ENCODE measurements at regions not wholly inside any gene's neighbourhood (a gene's known extent, or its start where the extent isn't known, plus 50 kb on each side); places are given as distances from the start of the nearest gene placed in this dataset.
"Not testable (repeated sequence)": the region's sequence is repeated elsewhere in the genome, so short reads cannot be mapped to it uniquely, and the experiment has no call there.

DNA sequence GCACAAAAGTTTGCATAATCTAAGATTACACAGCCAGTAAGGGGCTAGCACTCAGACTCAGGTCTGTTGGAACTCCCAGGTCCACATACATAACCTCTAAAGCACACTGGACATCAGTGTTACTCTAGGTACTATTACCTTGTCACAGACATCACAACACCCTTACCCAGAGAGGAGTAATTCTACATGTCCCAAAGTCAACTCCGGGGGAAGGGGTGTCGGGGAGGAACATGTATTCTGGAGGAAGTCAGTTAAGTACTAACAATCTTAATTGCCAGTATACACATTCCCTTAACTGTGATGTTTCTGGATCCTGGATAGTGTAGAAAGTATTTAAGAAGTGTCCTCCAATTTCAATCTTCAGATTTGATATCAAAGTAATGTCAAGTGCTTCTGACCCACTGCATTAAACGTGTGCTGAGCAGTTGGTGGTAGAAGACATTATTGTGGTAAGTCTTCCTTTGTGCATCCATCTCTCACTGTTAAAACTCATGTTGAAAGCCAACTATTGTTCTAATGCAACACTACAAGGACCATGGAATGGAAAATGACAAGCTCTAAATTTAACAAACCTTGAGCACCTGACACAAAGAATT lies 155.4 kb downstream of the CRPPA start:
- no peak for DNase-seq

DNA sequence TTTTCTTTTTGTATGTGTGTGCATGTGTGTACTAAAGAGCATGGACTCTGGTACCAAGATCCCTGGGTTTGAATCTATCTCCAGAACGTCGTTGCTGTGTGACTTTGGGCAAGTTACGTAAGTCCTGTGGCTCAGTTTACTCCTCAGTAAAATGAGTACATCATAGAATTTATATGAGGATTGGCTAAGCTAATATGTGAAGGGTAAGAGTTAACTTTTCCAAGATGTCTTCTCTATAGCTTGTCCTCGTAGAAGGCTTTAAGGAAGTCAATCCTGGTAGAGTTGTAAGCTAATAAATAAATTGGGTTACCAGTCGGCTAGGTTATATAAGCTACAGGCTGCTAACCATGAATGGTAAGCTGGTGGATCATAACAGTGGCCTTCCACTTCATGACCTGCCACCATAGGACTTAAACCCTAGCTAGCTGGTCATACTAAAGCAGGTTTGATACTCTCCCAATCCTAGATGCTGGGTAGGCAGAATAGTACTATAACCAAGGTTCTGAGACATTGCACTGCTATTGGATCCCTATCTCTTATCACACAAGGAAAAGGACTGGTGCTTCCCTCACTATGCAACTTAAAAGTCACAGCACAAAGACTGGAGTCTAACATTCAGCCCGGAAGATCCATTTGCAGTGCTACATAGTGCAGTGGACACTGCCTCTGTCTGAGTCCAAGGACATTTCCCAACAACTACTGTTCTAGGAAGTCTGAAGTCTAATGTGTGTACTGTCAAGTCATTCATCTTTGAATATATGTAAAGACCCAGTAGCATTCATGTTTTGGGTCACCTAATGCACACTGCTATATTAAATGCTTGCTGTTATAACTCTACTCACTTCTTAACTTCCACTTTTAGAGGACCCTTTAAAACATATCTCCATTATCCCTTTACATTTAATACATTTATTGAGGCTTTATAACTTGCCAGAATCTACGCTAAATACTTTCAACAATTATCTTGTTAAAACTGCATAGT lies 156.2 kb downstream of the CRPPA start:
- no peak for DNase-seq

GRCh38 chr7:16264036-16264819 lies 157.1 kb downstream of the CRPPA start:
- DNase-seq, result no peak

DNA sequence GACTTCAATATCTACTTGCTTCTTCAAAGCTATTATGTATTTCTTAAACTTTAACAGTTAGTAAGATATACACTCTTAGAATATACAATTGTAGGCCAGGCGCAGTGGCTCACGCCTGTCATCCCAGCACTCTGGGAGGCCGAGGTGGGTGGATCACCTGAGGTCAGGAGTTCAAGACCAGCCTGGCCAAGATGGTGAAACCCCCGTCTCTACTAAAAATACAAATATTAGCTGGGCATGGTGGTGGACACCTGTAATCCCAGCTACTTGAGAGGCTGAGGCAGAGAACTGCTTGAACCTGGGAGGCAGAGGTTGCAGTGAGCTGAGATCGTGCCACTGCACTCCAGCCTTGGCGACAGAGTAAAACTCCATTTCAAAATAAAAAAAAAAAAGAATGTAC lies 158.0 kb downstream of the CRPPA start:
- not testable (repeated sequence) for DNase-seq

- no peak for DNase-seq
Observed at GRCh38 chr7:16261654-16262053, 159.7 kb downstream of the CRPPA start.

- DNase-seq, result no peak
Observed at GRCh38 chr7:16261100-16261499, 160.2 kb downstream of the CRPPA start.

DNA sequence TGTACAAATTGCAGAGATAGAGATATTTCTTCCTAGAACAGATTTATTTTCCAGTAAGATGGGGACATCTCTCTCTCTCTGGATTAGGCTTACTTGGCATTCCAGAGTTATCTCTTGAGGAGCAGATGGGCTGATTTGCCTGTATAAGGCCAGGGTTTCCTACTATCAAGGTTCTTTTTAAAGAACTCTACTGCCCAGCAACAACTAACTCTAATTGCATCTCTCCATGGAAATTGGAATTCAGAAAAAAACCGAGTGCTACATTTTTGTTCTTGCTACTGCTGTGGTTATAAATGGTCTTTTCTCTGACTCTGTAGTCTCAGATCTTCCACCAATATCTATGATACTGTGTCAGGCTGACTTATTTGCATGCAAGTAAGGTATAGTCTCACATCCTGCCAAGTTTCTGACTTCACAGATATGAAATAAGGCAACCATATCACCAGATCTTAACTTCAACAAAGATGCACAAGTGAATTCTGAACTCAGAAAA lies 161.1 kb downstream of the CRPPA start:
- DNase-seq, result no peak

- not testable (repeated sequence) for DNase-seq
Observed at GRCh38 chr7:16256419-16256818, 164.9 kb downstream of the CRPPA start.

GRCh38 chr7:16255952-16256351 lies 165.4 kb downstream of the CRPPA start:
- not testable (repeated sequence) for DNase-seq

GRCh38 chr7:16250655-16251054 lies 170.7 kb downstream of the CRPPA start:
- not testable (repeated sequence) for DNase-seq

- not testable (repeated sequence) for DNase-seq
Observed at GRCh38 chr7:16249204-16249603, 172.1 kb downstream of the CRPPA start.

DNA sequence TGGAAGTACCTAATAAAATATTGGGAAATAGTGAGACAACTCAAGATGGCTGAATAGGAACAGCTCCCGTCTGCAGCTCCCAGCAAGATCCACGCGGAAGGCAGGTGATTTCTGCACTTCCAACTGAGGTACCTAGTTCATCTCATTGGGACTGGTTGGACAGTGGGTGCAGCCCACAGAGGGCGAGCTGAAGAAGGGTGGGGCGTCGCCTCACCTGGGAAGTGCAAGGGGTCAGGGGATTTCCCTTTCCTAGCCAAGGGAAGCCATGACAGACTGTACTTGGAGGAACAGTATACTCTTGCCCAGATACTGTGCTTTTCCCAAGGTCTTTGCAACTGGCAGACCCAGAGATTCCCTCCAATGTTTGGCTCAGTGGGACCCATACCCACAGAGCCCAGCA lies 172.8 kb downstream of the CRPPA start:
- not testable (repeated sequence) for DNase-seq

GRCh38 chr7:16244469-16244868 lies 176.9 kb downstream of the CRPPA start:
- DNase-seq, result no peak

GRCh38 chr7:16242920-16243319 lies 178.4 kb downstream of the CRPPA start:
- no peak for DNase-seq

GRCh38 chr7:16241017-16241416 lies 180.3 kb downstream of the CRPPA start:
- DNase-seq, result no peak

GRCh38 chr7:16236381-16236780 lies 185.0 kb downstream of the CRPPA start:
- DNase-seq, result no peak

DNA sequence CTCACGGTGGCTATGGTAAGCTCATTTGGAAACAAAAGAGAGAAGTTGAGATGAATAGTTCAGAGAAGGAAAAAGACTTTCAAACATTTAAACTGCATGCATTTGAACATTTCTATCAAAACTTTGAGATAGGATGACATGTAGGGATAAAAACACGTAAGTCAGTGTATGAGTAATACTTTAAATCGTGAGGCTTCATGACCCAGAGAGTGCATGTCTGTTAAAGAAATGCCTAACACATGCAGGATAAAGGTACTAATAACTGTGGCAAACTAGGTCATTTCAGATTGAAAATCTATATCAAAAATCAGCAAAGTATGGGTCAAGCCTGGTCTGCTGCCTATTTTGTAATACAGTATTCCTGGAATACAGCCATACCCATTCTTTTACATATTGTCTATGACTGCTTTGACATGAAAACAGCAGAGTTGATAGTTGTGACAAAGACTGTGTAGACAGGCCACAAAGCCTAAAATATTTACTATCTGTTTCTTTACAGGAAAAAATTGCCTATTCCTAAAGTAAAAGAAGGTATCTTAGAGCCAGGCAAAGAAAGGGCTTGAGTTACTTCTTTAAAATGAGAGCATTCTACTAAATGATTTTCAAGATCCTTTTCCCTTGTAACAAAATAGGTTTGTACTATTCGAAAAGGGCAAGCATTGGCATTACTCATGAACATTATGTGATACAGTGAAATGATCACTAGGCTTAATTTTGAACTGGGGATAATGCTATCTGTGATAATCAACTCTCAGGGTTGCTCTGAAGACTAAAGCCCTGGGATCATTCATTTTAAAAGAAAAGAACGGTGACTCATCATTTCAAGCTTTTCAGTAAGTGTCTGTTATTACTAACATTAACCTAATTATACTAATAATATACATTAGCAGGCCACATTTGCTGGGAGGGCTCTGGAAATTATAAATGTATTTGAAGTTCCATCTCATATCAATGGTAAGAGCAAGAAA lies 185.9 kb downstream of the CRPPA start:
- DNase-seq, result no peak

GRCh38 chr7:16234493-16235146 lies 186.7 kb downstream of the CRPPA start:
- no peak for DNase-seq

DNA sequence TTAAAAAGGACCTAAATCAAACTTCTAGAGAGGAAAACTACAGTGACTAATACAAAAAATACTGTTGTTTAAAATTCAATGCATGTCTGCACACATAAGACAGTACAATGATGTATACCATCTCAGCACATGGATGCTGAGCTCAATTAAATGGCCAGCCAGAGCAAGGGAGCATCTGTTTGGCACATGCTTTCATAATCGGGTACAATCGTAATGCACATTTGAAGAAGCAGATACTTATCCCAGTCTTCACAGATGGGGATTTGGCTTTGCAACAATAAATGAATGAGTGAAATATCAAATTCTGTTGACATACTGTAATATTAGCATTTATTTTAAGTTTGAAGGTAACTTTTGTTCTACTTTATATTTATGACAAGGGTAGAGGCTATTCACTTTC lies 187.8 kb downstream of the CRPPA start:
- DNase-seq, result no peak

DNA sequence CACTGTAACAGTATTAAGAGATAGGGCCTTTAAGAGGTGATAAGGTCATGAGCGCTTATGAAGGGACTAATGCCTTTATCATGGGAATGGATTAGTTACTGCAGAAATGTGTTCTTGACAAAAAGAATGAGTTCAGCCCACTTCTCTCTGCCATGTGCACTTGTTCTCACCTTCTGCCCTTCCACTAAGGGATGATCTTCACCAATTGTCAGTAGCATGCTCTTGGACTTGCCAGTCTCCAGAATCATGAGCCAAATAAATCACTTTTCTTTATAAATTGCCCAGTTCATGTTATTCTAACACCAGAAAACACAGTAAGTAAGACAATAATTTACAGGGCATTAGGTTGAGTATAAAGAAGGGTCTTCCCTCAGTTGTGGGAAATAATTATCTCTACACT lies 189.1 kb downstream of the CRPPA start:
- no peak for DNase-seq

GRCh38 chr7:16223963-16224707 lies 197.2 kb downstream of the CRPPA start:
- peak; percentile 34 for DNase-seq

Data from left hindlimb (tissue), 1 donor.